Astrocyte (in vitro differentiated cells and primary cell): ENCODE measurements at regions not wholly inside any gene's neighbourhood (a gene's known extent, or its start where the extent isn't known, plus 50 kb on each side); places are given as distances from the start of the nearest gene placed in this dataset.

Experiments used
- DNase-seq: peaks from one replicate; pipeline ENCODE4 v3.0.0-alpha.2; 2010; ENCODE audit warnings: low read depth
- FAIRE-seq: peaks from 2 replicates; lab custom pipeline; 2011; peaks lifted over from hg19 to GRCh38; lab: Jason Lieb, UNC
- H2AFZ ChIP-seq: 2 replicates; pipeline ENCODE4 v1.6.0; 2012; ENCODE audit warnings: low read depth, low read length, inconsistent platforms
- H3K27ac ChIP-seq: 2 replicates; pipeline ENCODE4 v1.5.1; 2011; ENCODE audit warnings: low read depth, low read length, inconsistent platforms
- H3K27me3 ChIP-seq: 2 replicates; pipeline ENCODE4 v1.6.0; 2011; ENCODE audit warnings: low read length, inconsistent platforms; ENCODE audit not compliant: insufficient read depth
- H3K36me3 ChIP-seq: 2 replicates; pipeline ENCODE4 v1.5.1; 2011; ENCODE audit warnings: low read length, inconsistent platforms; ENCODE audit not compliant: insufficient read depth
- H3K4me1 ChIP-seq: 2 replicates; pipeline ENCODE4 v1.5.1; 2011; ENCODE audit warnings: low read length, inconsistent platforms; ENCODE audit not compliant: insufficient read depth
- H3K4me2 ChIP-seq: 2 replicates; pipeline ENCODE4 v1.6.0; 2012; ENCODE audit warnings: low read length, inconsistent platforms
- H3K4me3 ChIP-seq: 2 replicates; pipeline ENCODE4 v1.5.1; 2011; ENCODE audit warnings: low read depth, mild to moderate bottlenecking, low read length, inconsistent platforms; ENCODE audit not compliant: insufficient read depth
- H3K79me2 ChIP-seq: 2 replicates; pipeline ENCODE4 v1.6.0; 2012; ENCODE audit warnings: mild to moderate bottlenecking, low read length, inconsistent platforms; ENCODE audit not compliant: insufficient read depth
- H3K9ac ChIP-seq: 2 replicates; pipeline ENCODE4 v1.6.0; 2012; ENCODE audit warnings: mild to moderate bottlenecking, low read length, inconsistent platforms
- H3K9me3 ChIP-seq: 2 replicates; pipeline ENCODE4 v1.5.1; 2012; ENCODE audit warnings: low read depth, mild to moderate bottlenecking, low read length, inconsistent platforms; ENCODE audit not compliant: insufficient read depth
- H4K20me1 ChIP-seq: 2 replicates; pipeline ENCODE4 v1.6.0; 2012; ENCODE audit warnings: low read length, inconsistent platforms; ENCODE audit not compliant: insufficient read depth
- H3K27ac Mint-ChIP-seq: one replicate; pipeline ENCODE4 v1.8.0; 2021; ENCODE audit warnings: mild to moderate bottlenecking, mixed read lengths; ENCODE audit not compliant: unreplicated experiment
- H3K27me3 Mint-ChIP-seq: one replicate; pipeline ENCODE4 v1.8.0; 2021; ENCODE audit warnings: low read depth, mixed read lengths; ENCODE audit not compliant: unreplicated experiment
- H3K36me3 Mint-ChIP-seq: one replicate; pipeline ENCODE4 v1.8.0; 2021; ENCODE audit warnings: low read depth, mixed read lengths; ENCODE audit not compliant: unreplicated experiment
- H3K4me1 Mint-ChIP-seq: one replicate; pipeline ENCODE4 v1.8.0; 2021; ENCODE audit warnings: low read depth, mixed read lengths; ENCODE audit not compliant: unreplicated experiment
- H3K4me3 Mint-ChIP-seq: one replicate; pipeline ENCODE4 v1.8.0; 2021; ENCODE audit warnings: mild to moderate bottlenecking, moderate library complexity, mixed read lengths; ENCODE audit not compliant: unreplicated experiment
- H3K9me3 Mint-ChIP-seq: one replicate; pipeline ENCODE4 v1.8.0; 2021; ENCODE audit warnings: mild to moderate bottlenecking, mixed read lengths; ENCODE audit not compliant: unreplicated experiment
- EZH2 ChIP-seq: IDR thresholded peaks from 2 replicates; pipeline ENCODE4 v1.6.1; 2012; ENCODE audit warnings: mild to moderate bottlenecking, low read length, inconsistent platforms; ENCODE audit not compliant: insufficient read depth
- TF ChIP-seq, protein P1 (sequence below): IDR thresholded peaks from 2 replicates; pipeline ENCODE4 v1.5.1; 2011; ENCODE audit warnings: low read depth, mild to moderate bottlenecking, inconsistent platforms, low read length, moderate library complexity; ENCODE audit not compliant: insufficient read depth

DNA sequence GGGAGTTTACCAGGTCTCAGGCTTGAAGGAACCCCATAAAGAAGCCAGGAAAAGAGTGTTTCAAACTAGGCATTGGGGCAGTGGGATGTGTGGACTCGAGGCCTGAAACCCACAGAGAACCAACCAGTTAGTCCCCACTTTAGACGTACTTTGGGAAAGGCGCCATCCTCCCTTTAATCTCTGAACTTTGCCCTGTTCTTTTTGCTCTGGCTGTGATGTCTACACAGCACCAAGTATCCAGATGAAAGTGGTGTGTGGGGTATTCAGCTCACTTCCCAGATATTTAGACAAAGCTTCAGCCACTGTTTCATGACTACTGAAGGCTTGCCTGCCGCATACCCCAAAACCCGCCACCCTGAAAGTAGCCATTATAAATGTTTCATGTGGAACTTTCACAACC lies 116.9 kb upstream of the IRX5 start:
- Histone ChIP-seq H4K20me1 (no peaks in the 10 kb centered on the region), H2AFZ (no peak overlapping the region), H3K9ac (no peak overlapping the region), H3K27me3 (no peaks in the 10 kb centered on the region), H3K79me2 (no peaks in the 10 kb centered on the region), H3K9me3 (no peaks in the 10 kb centered on the region), H3K4me3 (no peak overlapping the region), H3K36me3 (no peaks in the 10 kb centered on the region), H3K27ac (no peak overlapping the region), H3K4me1 (no peaks in the 10 kb centered on the region), H3K4me2 (no peak overlapping the region)
- Mint-ChIP-seq H3K27me3 (peaks cover 8% of the 10 kb centered on the region), H3K9me3 (no peaks in the 10 kb centered on the region), H3K27ac (no peak overlapping the region), H3K4me3 (no peak overlapping the region), H3K4me1 (no peaks in the 10 kb centered on the region), H3K36me3 (no peaks in the 10 kb centered on the region)
- FAIRE-seq (no peak), DNase-seq (no peak)
- no peak for TF ChIP-seq EZH2
- TF ChIP-seq, protein P1, sequence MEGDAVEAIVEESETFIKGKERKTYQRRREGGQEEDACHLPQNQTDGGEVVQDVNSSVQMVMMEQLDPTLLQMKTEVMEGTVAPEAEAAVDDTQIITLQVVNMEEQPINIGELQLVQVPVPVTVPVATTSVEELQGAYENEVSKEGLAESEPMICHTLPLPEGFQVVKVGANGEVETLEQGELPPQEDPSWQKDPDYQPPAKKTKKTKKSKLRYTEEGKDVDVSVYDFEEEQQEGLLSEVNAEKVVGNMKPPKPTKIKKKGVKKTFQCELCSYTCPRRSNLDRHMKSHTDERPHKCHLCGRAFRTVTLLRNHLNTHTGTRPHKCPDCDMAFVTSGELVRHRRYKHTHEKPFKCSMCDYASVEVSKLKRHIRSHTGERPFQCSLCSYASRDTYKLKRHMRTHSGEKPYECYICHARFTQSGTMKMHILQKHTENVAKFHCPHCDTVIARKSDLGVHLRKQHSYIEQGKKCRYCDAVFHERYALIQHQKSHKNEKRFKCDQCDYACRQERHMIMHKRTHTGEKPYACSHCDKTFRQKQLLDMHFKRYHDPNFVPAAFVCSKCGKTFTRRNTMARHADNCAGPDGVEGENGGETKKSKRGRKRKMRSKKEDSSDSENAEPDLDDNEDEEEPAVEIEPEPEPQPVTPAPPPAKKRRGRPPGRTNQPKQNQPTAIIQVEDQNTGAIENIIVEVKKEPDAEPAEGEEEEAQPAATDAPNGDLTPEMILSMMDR, result no peak

GRCh38 chr16:54812229-54812628 lies 118.4 kb upstream of the IRX5 start:
- H3K27me3 ChIP-seq, result no peaks in the 10 kb centered on the region
- DNase-seq (no peak), FAIRE-seq (no peak)
- H3K9ac ChIP-seq, result no peak overlapping the region
- Mint-ChIP-seq H3K9me3 (no peaks in the 10 kb centered on the region), H3K36me3 (no peaks in the 10 kb centered on the region), H3K27me3 (peaks cover 11% of the 10 kb centered on the region), H3K4me1 (no peaks in the 10 kb centered on the region), H3K27ac (no peak overlapping the region), H3K4me3 (no peak overlapping the region)
- H3K79me2 ChIP-seq, result no peaks in the 10 kb centered on the region
- H4K20me1 ChIP-seq, result no peaks in the 10 kb centered on the region
- H3K36me3 ChIP-seq, result no peaks in the 10 kb centered on the region
- no peaks in the 10 kb centered on the region for H3K9me3 ChIP-seq
- no peaks in the 10 kb centered on the region for H3K4me1 ChIP-seq
- H3K27ac ChIP-seq, result no peak overlapping the region
- H2AFZ ChIP-seq, result no peak overlapping the region
- TF ChIP-seq EZH2, result no peak
- TF ChIP-seq, protein P1, result no peak
- no peak overlapping the region for H3K4me2 ChIP-seq
- no peak overlapping the region for H3K4me3 ChIP-seq

- Histone ChIP-seq H3K36me3 (no peaks in the 10 kb centered on the region), H3K9me3 (no peaks in the 10 kb centered on the region), H4K20me1 (no peaks in the 10 kb centered on the region), H3K4me2 (no peak overlapping the region), H3K4me3 (no peak overlapping the region), H3K4me1 (no peaks in the 10 kb centered on the region), H2AFZ (no peak overlapping the region), H3K9ac (no peak overlapping the region), H3K27ac (no peak overlapping the region), H3K79me2 (no peaks in the 10 kb centered on the region), H3K27me3 (no peaks in the 10 kb centered on the region)
- peaks cover 11% of the 10 kb centered on the region for H3K27me3 Mint-ChIP-seq
- no peaks in the 10 kb centered on the region for H3K4me1 Mint-ChIP-seq
- no peaks in the 10 kb centered on the region for H3K36me3 Mint-ChIP-seq
- no peak overlapping the region for H3K27ac Mint-ChIP-seq
- H3K9me3 Mint-ChIP-seq, result no peaks in the 10 kb centered on the region
- DNase-seq (no peak), FAIRE-seq (no peak)
- TF ChIP-seq EZH2, result no peak
- TF ChIP-seq, protein P1, result no peak
- no peak overlapping the region for H3K4me3 Mint-ChIP-seq
Observed at GRCh38 chr16:54808890-54809289, 121.8 kb upstream of the IRX5 start.
